T47D (cell line): ENCODE measurements at regions not wholly inside any gene's neighbourhood (a gene's known extent, or its start where the extent isn't known, plus 50 kb on each side); places are given as distances from the start of the nearest gene placed in this dataset.
"Not testable (repeated sequence)": the region's sequence is repeated elsewhere in the genome, so short reads cannot be mapped to it uniquely, and the experiment has no call there.

Source experiments
- DNase-seq, 2 experiments: peaks; one replicate each; pipeline versions ENCODE4 v3.0.0 to v3.0.0-alpha.2; 2011 to 2012; ENCODE audit warnings: low read depth in 1 of 2, low spot score in 1 of 2
- JUND ChIP-seq: IDR thresholded peaks from 2 replicates; pipeline ENCODE4 v1.6.1; 2012; ENCODE audit warnings: low read depth
- in situ Hi-C: cut with HindIII; loops from 2 replicates; pipeline ENCODE4 v1.10.0; 2016; ENCODE audit warnings: low sequenced_read_pairs, low pct_unique_long_range_greater_than_20kb

GRCh38 chr13:65724226-65724625, 1505.9 kb downstream of the PCDH9 start:
- no peak for DNase-seq
- TF ChIP-seq JUND = no peak
- in situ Hi-C loops = no loop called here

- TF ChIP-seq JUND = no peak
- in situ Hi-C loops = no loop called here
- no peak for DNase-seq
These were observed 1507.6 kb downstream of the PCDH9 start for GRCh38 chr13:65722506-65722905.

GRCh38 chr13:65719831-65720230, 1510.3 kb downstream of the PCDH9 start:
- no peak for DNase-seq
- TF ChIP-seq JUND = no peak
- in situ Hi-C loops = no loop called here

GRCh38 chr13:65710514-65710913, 1519.6 kb downstream of the PCDH9 start:
- TF ChIP-seq JUND = no peak
- in situ Hi-C loops = no loop called here
- DNase-seq = no peak

- no peak for DNase-seq
- TF ChIP-seq JUND = no peak
- in situ Hi-C loops = no loop called here
These were observed 1532.3 kb downstream of the PCDH9 start for GRCh38 chr13:65697843-65698242.

GRCh38 chr13:65679240-65679639, 1550.9 kb downstream of the PCDH9 start:
- no peak for DNase-seq
- in situ Hi-C loops = no loop called here
- TF ChIP-seq JUND = no peak

GRCh38 chr13:65677906-65678305, 1552.2 kb downstream of the PCDH9 start:
- DNase-seq = no peak
- TF ChIP-seq JUND = no peak
- in situ Hi-C loops = no loop called here

GRCh38 chr13:65675383-65675782, 1554.8 kb downstream of the PCDH9 start:
- DNase-seq, in situ Hi-C loops: not testable (repeated sequence)

- no peak for TF ChIP-seq JUND
- no peak for DNase-seq
- in situ Hi-C loops = no loop called here
These were observed 1560.0 kb downstream of the PCDH9 start for GRCh38 chr13:65670014-65670625.

- DNase-seq = no peak
- in situ Hi-C loops = no loop called here
- TF ChIP-seq JUND = no peak
These were observed 1569.4 kb downstream of the PCDH9 start for GRCh38 chr13:65660731-65661130.

- in situ Hi-C loops = no loop called here
- no peak for DNase-seq
- TF ChIP-seq JUND = no peak
These were observed 1573.3 kb downstream of the PCDH9 start for GRCh38 chr13:65656740-65657329.

- TF ChIP-seq JUND = no peak
- DNase-seq = no peak
- in situ Hi-C loops = no loop called here
These were observed 1576.5 kb downstream of the PCDH9 start for GRCh38 chr13:65653613-65654012.

- DNase-seq = no peak
- in situ Hi-C loops = no loop called here
- TF ChIP-seq JUND = no peak
These were observed 1579.8 kb downstream of the PCDH9 start for GRCh38 chr13:65650321-65650720.

- in situ Hi-C loops = no loop called here
- no peak for TF ChIP-seq JUND
- no peak for DNase-seq
These were observed 1587.1 kb downstream of the PCDH9 start for GRCh38 chr13:65642996-65643395.
